Coronary artery (tissue), 2 donors: ENCODE measurements at regions not wholly inside any gene's neighbourhood (a gene's known extent, or its start where the extent isn't known, plus 50 kb on each side); places are given as distances from the start of the nearest gene placed in this dataset.
"Not testable (repeated sequence)": the region's sequence is repeated elsewhere in the genome, so short reads cannot be mapped to it uniquely, and the experiment has no call there.

ENCODE experiments used
- DNase-seq: peaks from one replicate; pipeline ENCODE4 v3.0.0-alpha.2; 2017; ENCODE audit warnings: low spot score
- H3K27ac ChIP-seq, 2 donors: fragments of 200-600 bp; sonication (generic); one replicate each; pipeline ENCODE4 v1.5.1; 2016 to 2019
- H3K4me3 ChIP-seq: fragments of 200-600 bp; sonication (generic); 2 replicates; pipeline ENCODE4 v1.5.1; 2016; ENCODE audit warnings: mild to moderate bottlenecking, moderate library complexity
- TF ChIP-seq, protein P1 (sequence below): fragments of 200-600 bp; sonication (generic); IDR thresholded peaks from one replicate; pipeline ENCODE4 v1.5.1; 2019; ENCODE audit warnings: antibody characterized with exemption

GRCh38 chr12:79993106-79993862 lies 58.4 kb upstream of the PPP1R12A start:
- TF ChIP-seq, protein P1, sequence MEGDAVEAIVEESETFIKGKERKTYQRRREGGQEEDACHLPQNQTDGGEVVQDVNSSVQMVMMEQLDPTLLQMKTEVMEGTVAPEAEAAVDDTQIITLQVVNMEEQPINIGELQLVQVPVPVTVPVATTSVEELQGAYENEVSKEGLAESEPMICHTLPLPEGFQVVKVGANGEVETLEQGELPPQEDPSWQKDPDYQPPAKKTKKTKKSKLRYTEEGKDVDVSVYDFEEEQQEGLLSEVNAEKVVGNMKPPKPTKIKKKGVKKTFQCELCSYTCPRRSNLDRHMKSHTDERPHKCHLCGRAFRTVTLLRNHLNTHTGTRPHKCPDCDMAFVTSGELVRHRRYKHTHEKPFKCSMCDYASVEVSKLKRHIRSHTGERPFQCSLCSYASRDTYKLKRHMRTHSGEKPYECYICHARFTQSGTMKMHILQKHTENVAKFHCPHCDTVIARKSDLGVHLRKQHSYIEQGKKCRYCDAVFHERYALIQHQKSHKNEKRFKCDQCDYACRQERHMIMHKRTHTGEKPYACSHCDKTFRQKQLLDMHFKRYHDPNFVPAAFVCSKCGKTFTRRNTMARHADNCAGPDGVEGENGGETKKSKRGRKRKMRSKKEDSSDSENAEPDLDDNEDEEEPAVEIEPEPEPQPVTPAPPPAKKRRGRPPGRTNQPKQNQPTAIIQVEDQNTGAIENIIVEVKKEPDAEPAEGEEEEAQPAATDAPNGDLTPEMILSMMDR: no peak
- H3K4me3 ChIP-seq: no peak overlapping the region
- no peak for DNase-seq
- no peak overlapping the region for H3K27ac ChIP-seq

DNA sequence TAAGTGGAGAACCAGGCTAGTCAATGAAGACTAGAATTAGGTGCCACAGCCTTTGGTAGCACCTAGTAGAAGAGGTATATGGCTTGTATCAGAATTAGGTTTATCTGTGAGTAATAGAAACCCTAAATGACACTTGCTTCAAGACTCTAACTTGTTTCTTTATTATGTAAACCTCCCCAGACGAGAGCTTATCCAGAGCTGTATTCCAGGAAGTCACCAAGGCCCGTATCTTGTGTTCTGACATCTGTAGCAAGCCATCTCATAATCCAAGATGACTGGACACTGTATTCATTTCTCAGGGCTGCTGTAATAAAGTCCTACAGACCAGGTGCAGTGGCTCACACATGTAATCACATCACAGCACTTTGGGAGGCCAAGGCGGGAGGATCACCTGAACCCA lies 56.7 kb upstream of the PPP1R12A start:
- TF ChIP-seq, protein P1: no peak
- H3K4me3 ChIP-seq: no peak overlapping the region
- H3K27ac ChIP-seq: no peak overlapping the region
- no peak for DNase-seq

GRCh38 chr12:79990509-79991338 lies 55.8 kb upstream of the PPP1R12A start:
- DNase-seq, H3K27ac ChIP-seq, H3K4me3 ChIP-seq: not testable (repeated sequence)

- DNase-seq: no peak
- TF ChIP-seq, protein P1: no peak
- Histone ChIP-seq H3K4me3 (no peak overlapping the region), H3K27ac (no peak overlapping the region)
Measured at GRCh38 chr12:79988368-79988767, 53.5 kb upstream of the PPP1R12A start.

DNA sequence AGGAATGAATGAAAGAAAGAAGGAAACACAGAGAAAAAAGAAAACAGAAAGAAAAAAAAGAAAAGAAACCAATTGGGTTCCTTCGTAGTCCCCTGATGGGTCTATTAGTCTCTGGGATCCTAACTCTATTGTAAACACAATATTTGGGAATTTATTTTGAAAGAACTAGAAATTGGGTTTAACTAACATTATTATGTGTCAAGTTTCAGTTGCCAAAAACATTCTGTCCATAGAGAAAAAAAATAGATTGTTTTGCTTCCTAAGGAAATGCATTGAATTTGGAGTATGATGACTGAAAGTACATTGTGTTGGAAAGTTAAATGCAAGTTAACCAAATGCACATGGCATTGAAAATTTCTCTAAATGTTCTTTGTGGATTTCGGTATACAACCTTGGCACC lies 52.8 kb upstream of the PPP1R12A start:
- TF ChIP-seq, protein P1: no peak
- H3K4me3 ChIP-seq: no peak overlapping the region
- H3K27ac ChIP-seq: no peak overlapping the region
- DNase-seq: no peak
